ENCODE measurements at regions not wholly inside any gene's neighbourhood (a gene's known extent, or its start where the extent isn't known, plus 50 kb on each side); places are given as distances from the start of the nearest gene placed in this dataset.
"Not testable (repeated sequence)": the region's sequence is repeated elsewhere in the genome, so short reads cannot be mapped to it uniquely, and the experiment has no call there.

DNA sequence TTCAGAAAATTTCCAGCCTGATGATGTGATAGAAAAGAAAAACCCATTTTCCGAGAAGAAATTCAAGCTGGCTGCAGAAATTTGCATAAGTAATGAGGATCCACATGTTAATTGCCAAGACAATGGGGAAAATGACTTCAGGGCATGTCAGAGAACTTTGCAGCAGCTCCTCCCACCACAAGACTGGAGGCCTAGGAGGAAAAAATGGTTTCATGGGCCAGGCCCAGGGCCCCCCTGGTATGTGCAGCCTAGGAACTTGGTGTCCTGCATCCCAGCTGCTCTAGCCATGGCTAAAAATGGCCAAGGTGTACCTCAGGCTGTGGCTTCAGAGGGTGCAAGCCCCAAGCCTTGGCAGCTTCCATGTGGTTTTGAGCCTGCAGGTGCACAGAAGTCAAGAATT, 152.0 kb upstream of the EPHA4 start:
- not testable (repeated sequence) for H3K4me3 ChIP-seq; ATAC-seq; H3K79me2 ChIP-seq (replicated peaks; ENCODE audit: insufficient read depth); H3K4me1 ChIP-seq (ENCODE audit: insufficient read depth); H3K27me3 ChIP-seq (ENCODE audit: insufficient read depth); H4K20me1 ChIP-seq (replicated peaks; ENCODE audit: insufficient read depth); H3K9me2 ChIP-seq (ENCODE audit: insufficient read depth); H3F3A ChIP-seq (replicated peaks; ENCODE audit: low read depth); H3K27ac Mint-ChIP-seq; H2AFZ ChIP-seq; H3K4me1 Mint-ChIP-seq; H3K36me3 ChIP-seq (ENCODE audit: insufficient read depth); DNase-seq (ENCODE audit: low spot score); H3K4me2 ChIP-seq; H3K4me3 Mint-ChIP-seq; H3K27ac ChIP-seq (ENCODE audit: low read depth); H3K27me3 Mint-ChIP-seq (ENCODE audit: insufficient read depth, low read depth, poor library complexity)
- H3K9me3 Mint-ChIP-seq, result peaks cover 31% of the 10 kb centered on the region
- peaks cover 21% of the 10 kb centered on the region for H3K36me3 Mint-ChIP-seq (ENCODE audit: low read depth)

DNA sequence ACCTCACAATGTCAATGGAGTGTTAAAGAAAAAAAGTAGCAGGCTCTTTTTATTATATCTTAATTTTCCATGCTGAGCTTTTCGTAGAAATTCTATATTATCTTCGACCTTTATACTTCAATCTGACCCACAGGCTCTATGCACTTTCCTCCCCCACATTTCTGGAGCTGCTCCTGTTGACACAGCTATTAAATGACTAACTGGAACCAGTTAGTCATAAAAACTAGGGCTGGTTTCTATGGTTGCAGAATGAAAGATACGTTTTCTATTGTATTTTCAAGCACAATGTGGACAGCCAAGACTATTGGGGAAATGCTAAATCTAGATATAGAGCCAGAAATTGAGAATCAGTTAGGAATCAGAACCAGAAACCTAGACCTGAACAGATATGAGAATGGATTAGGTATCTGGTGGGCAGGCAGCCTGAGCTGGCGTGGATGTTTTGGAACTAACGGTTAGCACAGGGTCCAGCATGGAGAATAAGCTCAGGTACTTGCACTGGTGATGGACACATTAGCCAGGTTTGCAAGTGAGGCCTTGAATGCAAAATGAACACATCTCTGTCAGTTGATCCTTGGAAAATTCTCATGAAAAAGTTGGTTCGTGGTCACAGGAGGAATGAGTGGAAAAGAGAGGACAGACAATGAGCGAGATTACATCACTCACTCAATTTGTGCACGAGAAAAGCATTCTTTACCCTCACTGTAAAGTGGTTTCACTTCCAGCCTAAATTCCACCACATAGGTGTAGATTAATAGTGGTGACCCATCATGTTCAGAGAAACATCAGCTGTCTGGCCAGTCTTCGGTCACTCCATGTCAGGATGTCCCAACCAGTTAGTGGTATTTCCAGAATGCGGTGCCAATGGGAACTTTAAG, 144.6 kb upstream of the EPHA4 start:
- H3K27me3 Mint-ChIP-seq (ENCODE audit: insufficient read depth, low read depth, poor library complexity), result peaks cover 2% of the 10 kb centered on the region
- H3K4me2 ChIP-seq, result no peak overlapping the region; the same call in 1 of the 2 replicates
- TF ChIP-seq EZH2 (IDR thresholded peaks at IDR 0.05; ENCODE audit: low read depth, unreplicated experiment), result no peak
- TF ChIP-seq, protein P1, sequence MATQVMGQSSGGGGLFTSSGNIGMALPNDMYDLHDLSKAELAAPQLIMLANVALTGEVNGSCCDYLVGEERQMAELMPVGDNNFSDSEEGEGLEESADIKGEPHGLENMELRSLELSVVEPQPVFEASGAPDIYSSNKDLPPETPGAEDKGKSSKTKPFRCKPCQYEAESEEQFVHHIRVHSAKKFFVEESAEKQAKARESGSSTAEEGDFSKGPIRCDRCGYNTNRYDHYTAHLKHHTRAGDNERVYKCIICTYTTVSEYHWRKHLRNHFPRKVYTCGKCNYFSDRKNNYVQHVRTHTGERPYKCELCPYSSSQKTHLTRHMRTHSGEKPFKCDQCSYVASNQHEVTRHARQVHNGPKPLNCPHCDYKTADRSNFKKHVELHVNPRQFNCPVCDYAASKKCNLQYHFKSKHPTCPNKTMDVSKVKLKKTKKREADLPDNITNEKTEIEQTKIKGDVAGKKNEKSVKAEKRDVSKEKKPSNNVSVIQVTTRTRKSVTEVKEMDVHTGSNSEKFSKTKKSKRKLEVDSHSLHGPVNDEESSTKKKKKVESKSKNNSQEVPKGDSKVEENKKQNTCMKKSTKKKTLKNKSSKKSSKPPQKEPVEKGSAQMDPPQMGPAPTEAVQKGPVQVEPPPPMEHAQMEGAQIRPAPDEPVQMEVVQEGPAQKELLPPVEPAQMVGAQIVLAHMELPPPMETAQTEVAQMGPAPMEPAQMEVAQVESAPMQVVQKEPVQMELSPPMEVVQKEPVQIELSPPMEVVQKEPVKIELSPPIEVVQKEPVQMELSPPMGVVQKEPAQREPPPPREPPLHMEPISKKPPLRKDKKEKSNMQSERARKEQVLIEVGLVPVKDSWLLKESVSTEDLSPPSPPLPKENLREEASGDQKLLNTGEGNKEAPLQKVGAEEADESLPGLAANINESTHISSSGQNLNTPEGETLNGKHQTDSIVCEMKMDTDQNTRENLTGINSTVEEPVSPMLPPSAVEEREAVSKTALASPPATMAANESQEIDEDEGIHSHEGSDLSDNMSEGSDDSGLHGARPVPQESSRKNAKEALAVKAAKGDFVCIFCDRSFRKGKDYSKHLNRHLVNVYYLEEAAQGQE (IDR thresholded peaks at IDR 0.05; ENCODE audit: unreplicated experiment), result no peak
- TF ChIP-seq, protein P2, sequence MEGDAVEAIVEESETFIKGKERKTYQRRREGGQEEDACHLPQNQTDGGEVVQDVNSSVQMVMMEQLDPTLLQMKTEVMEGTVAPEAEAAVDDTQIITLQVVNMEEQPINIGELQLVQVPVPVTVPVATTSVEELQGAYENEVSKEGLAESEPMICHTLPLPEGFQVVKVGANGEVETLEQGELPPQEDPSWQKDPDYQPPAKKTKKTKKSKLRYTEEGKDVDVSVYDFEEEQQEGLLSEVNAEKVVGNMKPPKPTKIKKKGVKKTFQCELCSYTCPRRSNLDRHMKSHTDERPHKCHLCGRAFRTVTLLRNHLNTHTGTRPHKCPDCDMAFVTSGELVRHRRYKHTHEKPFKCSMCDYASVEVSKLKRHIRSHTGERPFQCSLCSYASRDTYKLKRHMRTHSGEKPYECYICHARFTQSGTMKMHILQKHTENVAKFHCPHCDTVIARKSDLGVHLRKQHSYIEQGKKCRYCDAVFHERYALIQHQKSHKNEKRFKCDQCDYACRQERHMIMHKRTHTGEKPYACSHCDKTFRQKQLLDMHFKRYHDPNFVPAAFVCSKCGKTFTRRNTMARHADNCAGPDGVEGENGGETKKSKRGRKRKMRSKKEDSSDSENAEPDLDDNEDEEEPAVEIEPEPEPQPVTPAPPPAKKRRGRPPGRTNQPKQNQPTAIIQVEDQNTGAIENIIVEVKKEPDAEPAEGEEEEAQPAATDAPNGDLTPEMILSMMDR (conservative IDR thresholded peaks at IDR 0.05; ENCODE audit: low read depth in 2 of 2), result no peak
- TF ChIP-seq, protein P3, sequence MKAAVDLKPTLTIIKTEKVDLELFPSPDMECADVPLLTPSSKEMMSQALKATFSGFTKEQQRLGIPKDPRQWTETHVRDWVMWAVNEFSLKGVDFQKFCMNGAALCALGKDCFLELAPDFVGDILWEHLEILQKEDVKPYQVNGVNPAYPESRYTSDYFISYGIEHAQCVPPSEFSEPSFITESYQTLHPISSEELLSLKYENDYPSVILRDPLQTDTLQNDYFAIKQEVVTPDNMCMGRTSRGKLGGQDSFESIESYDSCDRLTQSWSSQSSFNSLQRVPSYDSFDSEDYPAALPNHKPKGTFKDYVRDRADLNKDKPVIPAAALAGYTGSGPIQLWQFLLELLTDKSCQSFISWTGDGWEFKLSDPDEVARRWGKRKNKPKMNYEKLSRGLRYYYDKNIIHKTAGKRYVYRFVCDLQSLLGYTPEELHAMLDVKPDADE (IDR thresholded peaks at IDR 0.05), result no peak
- no peak for TF ChIP-seq JUNB (IDR thresholded peaks at IDR 0.05; ENCODE audit: unreplicated experiment)
- no peak for TF ChIP-seq NANOG (IDR thresholded peaks at IDR 0.05; ENCODE audit: borderline replicate concordance)
- TF ChIP-seq STAT1 (IDR thresholded peaks at IDR 0.05; ENCODE audit: unreplicated experiment), result no peak
- no peak for TF ChIP-seq ZNF114 (CRISPR knock-in tag; IDR thresholded peaks at IDR 0.05)
- TF ChIP-seq ZNF331 (CRISPR knock-in tag; IDR thresholded peaks at IDR 0.05; ENCODE audit: low read depth), result no peak

More for the DNA sequence above, 144.6 kb upstream of the EPHA4 start:
- H3K27ac Mint-ChIP-seq, result no peak overlapping the region
- DNase-seq (ENCODE audit: low spot score) (no peak), ATAC-seq (no peak)
- no peak overlapping the region for H3K4me3 ChIP-seq
- no peaks in the 10 kb centered on the region for H3F3A ChIP-seq (replicated peaks; ENCODE audit: low read depth)
- peaks cover 4% of the 10 kb centered on the region; the same call in 2 of the 3 replicates for H3K36me3 Mint-ChIP-seq (ENCODE audit: low read depth)
- H4K20me1 ChIP-seq (replicated peaks; ENCODE audit: insufficient read depth), result no peaks in the 10 kb centered on the region
- H3K36me3 ChIP-seq (ENCODE audit: insufficient read depth), result no peaks in the 10 kb centered on the region
- no peaks in the 10 kb centered on the region for H3K79me2 ChIP-seq (replicated peaks; ENCODE audit: insufficient read depth)
- no peak overlapping the region for H2AFZ ChIP-seq
- H3K9me2 ChIP-seq (ENCODE audit: insufficient read depth), result no peaks in the 10 kb centered on the region; the same call in 1 of the 2 replicates
- H3K9me3 Mint-ChIP-seq, result peaks cover 5% of the 10 kb centered on the region; the same call in 2 of the 3 replicates
- no peak overlapping the region for H3K27ac ChIP-seq (ENCODE audit: low read depth)
- peaks cover 20% of the 10 kb centered on the region for H3K4me1 ChIP-seq (ENCODE audit: insufficient read depth)
- no peak overlapping the region for H3K4me3 Mint-ChIP-seq
- peaks cover 27% of the 10 kb centered on the region for H3K4me1 Mint-ChIP-seq
- H3K27me3 ChIP-seq (ENCODE audit: insufficient read depth), result no peaks in the 10 kb centered on the region
